ENCODE measurements at regions not wholly inside any gene's neighbourhood (a gene's known extent, or its start where the extent isn't known, plus 50 kb on each side); places are given as distances from the start of the nearest gene placed in this dataset.

GRCh38 chr7:32144676-32145075, 74.5 kb upstream of the PDE1C start:
- Histone ChIP-seq H3F3A (ENCODE audit: control insufficient read depth, insufficient read depth) (no peaks in the 10 kb centered on the region), H3K9me3 (ENCODE audit: control insufficient read depth, insufficient read depth, low read length) (no peaks in the 10 kb centered on the region), H3K4me3 (ENCODE audit: low read length) (no peak overlapping the region), H4K20me1 (ENCODE audit: control insufficient read depth, insufficient read depth, low read depth, low read length) (no peaks in the 10 kb centered on the region), H3K27me3 (ENCODE audit: control insufficient read depth, low read length) (no peaks in the 10 kb centered on the region), H3K79me2 (ENCODE audit: control insufficient read depth, low read length) (no peaks in the 10 kb centered on the region), H3K4me2 (ENCODE audit: low read length) (no peak overlapping the region), H3K4me1 (ENCODE audit: control insufficient read depth, low read length) (no peaks in the 10 kb centered on the region), H3K27ac (ENCODE audit: low read depth, low read length) (no peak overlapping the region), H3K9me2 (replicated peaks; ENCODE audit: control insufficient read depth, low read length) (no peaks in the 10 kb centered on the region), H3K36me3 (ENCODE audit: control insufficient read depth, low read length) (no peaks in the 10 kb centered on the region)
- TF ChIP-seq EZH2phosphoT487 (IDR thresholded peaks at IDR 0.05; ENCODE audit: borderline replicate concordance, low read length) (no peak), CTCF (IDR thresholded peaks at IDR 0.05; ENCODE audit: low read depth, low read length, poor library complexity, severe bottlenecking) (no peak)

- Histone ChIP-seq H3K9me2 (replicated peaks; ENCODE audit: control insufficient read depth, low read length) (no peaks in the 10 kb centered on the region), H3K27ac (ENCODE audit: low read depth, low read length) (no peak overlapping the region), H3F3A (ENCODE audit: control insufficient read depth, insufficient read depth) (no peaks in the 10 kb centered on the region), H3K79me2 (ENCODE audit: control insufficient read depth, low read length) (no peaks in the 10 kb centered on the region), H4K20me1 (ENCODE audit: control insufficient read depth, insufficient read depth, low read depth, low read length) (no peaks in the 10 kb centered on the region), H3K9me3 (ENCODE audit: control insufficient read depth, insufficient read depth, low read length) (no peaks in the 10 kb centered on the region), H3K4me3 (ENCODE audit: low read length) (no peak overlapping the region), H3K4me2 (ENCODE audit: low read length) (no peak overlapping the region), H3K36me3 (ENCODE audit: control insufficient read depth, low read length) (no peaks in the 10 kb centered on the region), H3K4me1 (ENCODE audit: control insufficient read depth, low read length) (no peaks in the 10 kb centered on the region), H3K27me3 (ENCODE audit: control insufficient read depth, low read length) (no peaks in the 10 kb centered on the region)
- TF ChIP-seq CTCF (IDR thresholded peaks at IDR 0.05; ENCODE audit: low read depth, low read length, poor library complexity, severe bottlenecking) (no peak), EZH2phosphoT487 (IDR thresholded peaks at IDR 0.05; ENCODE audit: borderline replicate concordance, low read length) (no peak)
Measured at GRCh38 chr7:32143301-32143700, 73.1 kb upstream of the PDE1C start.

GRCh38 chr7:32142649-32143048, 72.4 kb upstream of the PDE1C start:
- H3K27ac ChIP-seq (ENCODE audit: low read depth, low read length): no peak overlapping the region
- no peaks in the 10 kb centered on the region for H3K27me3 ChIP-seq (ENCODE audit: control insufficient read depth, low read length)
- TF ChIP-seq EZH2phosphoT487 (IDR thresholded peaks at IDR 0.05; ENCODE audit: borderline replicate concordance, low read length): no peak
- no peak for TF ChIP-seq CTCF (IDR thresholded peaks at IDR 0.05; ENCODE audit: low read depth, low read length, poor library complexity, severe bottlenecking)
- no peak overlapping the region for H3K4me3 ChIP-seq (ENCODE audit: low read length)
- no peaks in the 10 kb centered on the region for H3K4me1 ChIP-seq (ENCODE audit: control insufficient read depth, low read length)
- no peaks in the 10 kb centered on the region for H4K20me1 ChIP-seq (ENCODE audit: control insufficient read depth, insufficient read depth, low read depth, low read length)
- no peaks in the 10 kb centered on the region for H3K36me3 ChIP-seq (ENCODE audit: control insufficient read depth, low read length)
- no peaks in the 10 kb centered on the region for H3F3A ChIP-seq (ENCODE audit: control insufficient read depth, insufficient read depth)
- H3K4me2 ChIP-seq (ENCODE audit: low read length): no peak overlapping the region
- H3K9me2 ChIP-seq (replicated peaks; ENCODE audit: control insufficient read depth, low read length): no peaks in the 10 kb centered on the region
- no peaks in the 10 kb centered on the region for H3K9me3 ChIP-seq (ENCODE audit: control insufficient read depth, insufficient read depth, low read length)
- H3K79me2 ChIP-seq (ENCODE audit: control insufficient read depth, low read length): no peaks in the 10 kb centered on the region

All from DOHH2 (cell line).